Stimulated activated CD4-positive, alpha-beta T cell treated with anti-CD3 and anti-CD28 coated beads, TNF-alpha, amount 100 ng/mL, for 48 hours (primary cell): ENCODE measurements at regions not wholly inside any gene's neighbourhood (a gene's known extent, or its start where the extent isn't known, plus 50 kb on each side); places are given as distances from the start of the nearest gene placed in this dataset.

Experiments used
- DNase-seq, 3 donors: peaks; one replicate each; pipeline ENCODE4 v3.0.0-alpha.2; 2020; ENCODE audit warnings: low read depth in 3 of 3

DNA sequence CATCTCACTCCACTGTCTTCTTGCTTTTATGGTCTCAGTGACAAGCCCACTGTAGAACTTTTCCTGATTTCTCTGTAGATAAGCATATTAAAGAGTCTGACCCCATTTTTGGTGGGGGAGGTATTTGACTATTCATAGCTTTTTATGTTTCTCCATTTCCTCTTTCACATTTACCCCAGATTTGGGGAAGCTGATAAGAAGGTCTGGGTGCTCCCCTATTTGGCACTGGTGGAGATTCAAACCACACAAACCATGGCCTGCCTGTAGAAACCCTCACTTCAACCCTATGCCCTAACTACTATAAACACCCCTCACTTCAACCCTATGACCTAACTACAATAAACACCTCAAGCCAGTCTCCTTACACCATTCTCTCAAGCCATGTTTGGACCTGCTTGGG, 196.2 kb upstream of the SYNDIG1 start:
- no peak for DNase-seq

GRCh38 chr20:24261351-24261750, 208.1 kb upstream of the SYNDIG1 start:
- DNase-seq, result no peak

- DNase-seq, result no peak
Measured at GRCh38 chr20:24257171-24257570, 212.3 kb upstream of the SYNDIG1 start.

DNA sequence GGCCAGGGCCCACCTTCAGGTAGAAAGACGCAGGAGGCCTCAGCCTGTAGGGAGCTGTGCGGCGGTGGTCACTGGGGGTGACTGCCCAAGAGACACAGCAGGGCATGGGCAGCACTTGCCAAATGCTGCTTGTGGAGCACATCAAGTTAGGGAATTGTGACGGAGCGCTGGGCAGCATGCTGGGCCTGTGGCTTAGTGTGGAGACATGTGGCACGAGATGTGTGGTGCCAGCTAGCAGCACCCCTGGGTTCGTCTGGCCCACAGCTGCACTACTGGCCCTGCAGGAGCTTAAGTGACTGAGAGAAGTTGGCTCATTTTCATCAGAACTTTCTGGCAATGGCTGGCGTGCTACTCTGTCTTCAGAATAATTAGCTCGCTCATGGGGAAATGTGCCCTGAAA, 213.1 kb upstream of the SYNDIG1 start:
- no peak for DNase-seq

DNA sequence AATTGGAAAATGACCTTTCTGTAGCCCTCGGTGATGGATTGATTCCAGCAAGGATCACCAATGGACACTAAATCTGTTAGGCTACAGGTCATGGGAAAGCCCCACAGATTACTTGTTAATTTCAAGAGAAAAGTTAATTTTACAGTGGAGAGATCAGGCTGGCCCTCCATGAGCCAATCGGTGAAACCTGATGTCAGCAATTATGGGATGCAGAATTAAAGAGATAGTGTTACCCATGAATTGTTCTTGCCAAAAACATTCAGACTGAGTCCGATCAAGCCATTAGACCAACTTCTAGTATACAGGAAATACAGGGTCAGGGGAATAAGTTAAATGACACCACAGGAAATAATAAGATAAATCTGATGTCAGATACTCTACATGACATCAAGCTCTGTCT, 214.9 kb upstream of the SYNDIG1 start:
- no peak for DNase-seq

DNA sequence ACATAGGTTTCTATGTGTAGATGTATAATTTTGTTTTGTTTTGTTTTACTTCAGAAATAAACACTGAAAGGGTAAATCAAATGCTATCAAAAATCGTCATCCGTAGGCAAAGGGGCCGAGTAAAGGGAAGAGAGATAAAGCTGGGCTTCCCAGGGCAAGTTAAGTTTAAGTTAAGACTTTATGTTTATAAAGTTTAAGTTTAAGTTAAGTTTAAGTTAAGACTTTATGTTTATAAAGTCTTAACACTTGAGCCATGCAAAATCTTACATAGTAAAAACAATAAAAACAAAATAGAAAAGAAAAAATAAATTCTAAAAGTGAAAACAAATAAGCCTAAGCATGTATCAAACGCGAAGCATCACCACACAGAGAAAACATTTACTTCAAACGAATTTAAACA, 216.1 kb upstream of the SYNDIG1 start:
- DNase-seq, result no peak

- no peak for DNase-seq
Measured at GRCh38 chr20:24245094-24245493, 224.3 kb upstream of the SYNDIG1 start.

DNA sequence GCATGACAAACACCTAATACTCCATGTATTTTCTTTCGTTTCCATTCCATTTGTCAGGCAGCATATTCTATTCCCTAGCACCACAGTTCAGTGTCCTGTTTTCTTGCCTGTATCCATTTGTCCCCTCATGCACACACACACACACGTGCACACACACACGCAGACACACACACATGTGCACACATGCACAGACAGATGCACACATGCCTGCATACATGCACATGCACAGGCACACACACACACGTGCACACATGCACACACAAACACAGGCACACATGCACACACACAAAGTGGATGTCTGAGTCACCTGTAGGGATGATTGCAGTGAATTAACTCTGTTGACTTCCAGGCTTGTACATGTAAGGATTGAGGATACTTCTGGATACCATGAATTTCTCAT, 226.7 kb upstream of the SYNDIG1 start:
- no peak for DNase-seq

- no peak for DNase-seq
Measured at GRCh38 chr20:24241466-24241865, 228.0 kb upstream of the SYNDIG1 start.

DNA sequence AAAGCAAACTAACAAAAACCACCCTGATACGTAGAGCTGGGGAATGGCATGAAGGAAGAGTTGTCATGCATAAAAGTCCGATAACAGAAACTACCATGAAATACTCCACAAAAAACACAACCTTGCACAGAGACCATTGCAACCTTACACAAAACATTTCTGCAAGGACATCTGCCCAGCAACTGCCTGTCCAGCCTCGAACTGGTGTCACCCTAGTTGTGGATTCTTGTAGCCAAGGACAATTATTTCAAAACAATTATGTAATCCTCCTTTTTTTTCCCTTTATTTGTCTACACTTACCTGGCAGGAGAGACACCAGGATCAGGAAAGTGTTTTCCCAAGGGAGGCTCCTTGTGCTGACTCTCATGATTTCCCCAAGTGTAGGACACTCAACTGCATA, 232.5 kb upstream of the SYNDIG1 start:
- DNase-seq, result no peak

DNA sequence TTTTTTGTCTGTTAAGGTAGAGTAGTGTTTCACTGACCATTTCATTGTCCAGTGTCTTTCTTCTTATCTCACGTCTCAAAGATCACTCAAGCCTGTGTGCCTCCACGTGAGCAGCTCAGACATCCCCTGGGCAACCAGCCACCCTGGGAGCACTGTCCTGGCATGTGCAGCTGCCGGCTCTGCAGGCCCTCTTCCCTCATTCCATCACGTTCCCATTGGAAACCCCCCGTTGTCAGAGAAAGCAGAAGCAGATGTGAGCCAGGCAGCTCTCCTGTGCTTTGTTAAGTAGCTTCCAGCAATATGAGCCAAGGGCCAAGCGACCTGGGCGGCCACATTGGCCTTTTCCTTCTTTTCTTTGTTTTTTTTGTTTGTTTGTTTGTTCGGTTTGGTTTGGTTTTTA, 233.2 kb upstream of the SYNDIG1 start:
- no peak for DNase-seq

GRCh38 chr20:24235296-24236175, 233.9 kb upstream of the SYNDIG1 start:
- DNase-seq, result no peak

- no peak for DNase-seq
Measured at GRCh38 chr20:24227600-24227999, 239.0 kb upstream of the GGTLC1 start.

DNA sequence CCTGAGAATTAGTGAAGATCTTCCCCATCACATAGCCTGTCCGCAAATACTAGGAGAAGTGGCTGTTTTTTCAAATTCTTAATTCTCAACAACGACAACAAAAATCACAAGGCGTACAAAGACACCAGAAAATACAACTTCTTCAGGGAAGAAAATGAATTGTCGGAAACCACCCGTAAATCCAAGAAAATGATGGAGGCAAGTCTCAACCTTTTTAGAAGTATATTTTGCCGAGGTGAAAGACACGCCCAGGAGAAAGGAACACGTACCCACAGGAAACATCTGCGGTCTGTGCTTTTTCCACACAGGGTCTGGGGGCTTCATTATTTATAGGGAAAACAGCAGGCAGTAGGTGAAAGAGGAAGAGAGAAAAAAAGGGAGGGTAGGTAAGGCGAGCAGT, 223.9 kb upstream of the GGTLC1 start:
- DNase-seq, result no peak

- no peak for DNase-seq
Measured at GRCh38 chr20:24211972-24212371, 223.4 kb upstream of the GGTLC1 start.

GRCh38 chr20:24210356-24210755, 221.8 kb upstream of the GGTLC1 start:
- no peak for DNase-seq

DNA sequence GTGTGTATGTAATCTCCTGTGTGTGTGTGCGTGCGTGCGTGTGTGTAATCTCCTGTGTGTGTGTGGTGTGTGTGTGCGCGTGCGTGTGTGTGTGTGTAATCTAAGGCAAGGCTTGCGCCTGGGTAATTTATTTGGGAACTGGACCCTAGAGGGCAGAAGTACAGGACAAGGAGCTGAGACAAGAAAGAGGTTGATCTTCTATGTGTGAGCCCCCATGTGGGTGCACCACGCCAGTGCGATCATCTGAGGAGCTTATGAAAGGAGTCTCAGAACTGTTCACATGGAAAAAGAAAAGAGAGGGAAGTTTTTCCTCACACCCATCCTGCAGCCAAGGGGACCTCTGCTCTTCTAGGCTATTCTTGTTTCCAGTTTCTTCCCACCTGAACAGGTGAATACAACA, 220.1 kb upstream of the GGTLC1 start:
- no peak for DNase-seq

DNA sequence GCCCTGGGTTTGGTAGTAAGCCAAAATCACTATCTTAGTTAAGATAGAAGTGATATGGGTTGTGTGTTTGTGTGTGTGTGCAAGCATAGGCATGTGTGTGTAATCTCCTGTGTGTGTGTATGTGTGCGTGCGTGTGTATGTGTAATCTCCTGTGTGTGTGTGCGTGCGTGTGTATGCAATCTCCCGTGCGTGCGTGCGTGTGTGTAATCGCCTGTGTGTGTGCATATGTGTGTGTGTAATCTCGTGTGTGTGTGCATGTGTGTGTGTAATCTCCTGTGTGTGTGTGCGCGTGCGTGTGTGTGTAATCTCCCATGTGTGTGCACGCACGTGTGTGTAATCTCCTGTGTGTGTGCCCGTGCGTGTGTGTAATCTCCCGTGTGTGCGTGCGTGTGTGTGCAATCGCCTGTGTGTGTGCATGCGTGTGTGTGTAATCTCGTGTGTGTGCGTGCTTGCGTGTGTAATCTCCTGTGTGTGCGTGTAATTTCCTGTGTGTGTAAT, 219.3 kb upstream of the GGTLC1 start:
- DNase-seq, result no peak

DNA sequence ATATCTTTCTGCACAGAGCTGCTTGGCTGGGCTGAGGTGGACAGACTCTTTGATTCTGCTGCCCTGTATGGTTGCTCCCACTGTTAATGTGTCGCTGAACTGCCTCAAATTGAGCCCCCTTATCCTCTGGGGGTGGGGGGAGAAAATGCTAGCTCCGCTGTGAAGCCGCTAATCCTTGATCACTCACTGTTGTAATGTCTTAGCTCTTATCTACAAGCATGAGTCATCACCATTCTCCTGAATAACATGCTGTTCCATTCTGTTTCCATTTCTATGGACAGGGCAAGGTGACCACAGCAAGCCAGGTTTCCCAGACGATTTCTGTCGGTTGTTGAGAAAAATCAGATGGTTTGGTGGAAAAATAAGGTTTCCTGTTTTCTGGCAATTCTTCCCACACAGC, 218.4 kb upstream of the GGTLC1 start:
- DNase-seq, result no peak

GRCh38 chr20:24203526-24204183, 215.1 kb upstream of the GGTLC1 start:
- DNase-seq, result no peak

DNA sequence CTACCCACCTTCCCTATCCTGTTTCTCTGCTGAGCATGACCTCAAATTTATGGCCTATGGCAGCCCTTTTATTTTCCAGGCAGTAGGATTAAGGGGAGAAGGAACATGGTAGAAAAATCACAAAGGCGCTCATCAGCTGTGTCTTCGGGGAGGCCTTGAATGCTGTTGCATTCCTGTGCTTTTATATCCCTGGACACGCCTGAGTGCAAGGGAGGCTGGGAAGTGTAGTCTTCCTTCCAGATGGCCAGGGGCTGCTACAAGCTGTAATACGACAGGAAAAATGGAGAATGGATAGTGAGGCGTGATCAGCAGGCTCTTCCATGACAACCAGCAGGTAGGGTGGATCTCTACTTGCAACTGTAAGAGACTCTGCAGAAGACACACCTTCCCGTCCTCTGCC, 210.9 kb upstream of the GGTLC1 start:
- DNase-seq, result no peak

DNA sequence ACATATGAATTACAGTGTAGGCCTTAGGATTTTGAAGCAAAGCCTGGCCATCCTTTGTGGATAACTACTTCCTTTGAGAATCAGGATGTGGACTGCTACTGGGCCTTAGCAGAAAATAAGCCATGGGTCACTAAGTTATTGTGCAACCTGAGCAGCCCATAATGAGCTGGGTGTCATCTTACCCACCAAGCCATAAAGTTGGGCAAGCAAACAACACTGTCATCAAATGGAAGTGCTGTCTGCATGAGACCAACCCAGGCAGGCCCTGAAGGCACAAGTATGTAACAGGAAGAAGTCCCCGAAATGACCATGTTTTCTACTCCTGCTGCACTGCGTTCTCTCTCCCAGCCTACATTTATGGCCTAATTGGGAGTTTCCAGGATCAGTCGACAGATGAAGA, 205.6 kb upstream of the GGTLC1 start:
- no peak for DNase-seq

DNA sequence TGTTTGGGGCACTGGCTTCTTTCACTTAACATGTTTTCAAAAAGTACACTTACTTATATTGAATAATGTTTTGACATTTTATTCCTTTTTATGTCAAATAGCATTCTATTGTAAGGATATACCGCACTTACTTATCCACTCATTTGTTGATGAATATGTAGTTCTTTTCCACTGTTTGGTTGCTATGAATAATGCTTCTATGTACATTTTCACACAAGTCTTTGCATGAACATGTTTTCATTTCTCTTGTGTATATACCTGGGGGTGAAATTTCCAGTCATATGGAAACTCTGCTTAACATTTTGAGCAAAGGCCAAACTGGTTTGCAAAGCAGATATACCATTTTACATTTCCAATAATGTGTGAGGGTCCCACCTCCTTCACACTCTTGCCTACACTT, 202.3 kb upstream of the GGTLC1 start:
- DNase-seq, result no peak
